ENCODE measurements at regions not wholly inside any gene's neighbourhood (a gene's known extent, or its start where the extent isn't known, plus 50 kb on each side); places are given as distances from the start of the nearest gene placed in this dataset.

DNA sequence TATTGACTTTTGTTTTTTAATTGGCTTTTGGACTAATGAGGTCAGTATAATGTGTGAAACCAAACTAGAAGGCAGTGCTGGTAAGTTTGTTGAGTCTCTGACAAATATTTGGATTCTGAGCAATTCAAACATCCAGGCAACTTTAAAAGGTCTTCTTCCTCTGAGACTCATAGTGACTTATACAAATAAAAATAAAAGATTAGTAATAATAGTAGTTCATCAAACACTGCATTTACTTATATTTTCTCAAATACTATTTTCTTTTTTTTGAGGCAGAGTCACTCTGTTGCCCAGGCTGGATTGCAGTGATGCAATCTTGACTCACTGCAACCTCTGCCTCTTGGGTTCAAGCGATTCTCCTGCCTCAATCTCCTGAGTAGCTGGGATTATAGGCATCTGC, 337.9 kb downstream of the DAD1 start:
- TF ChIP-seq, protein P1, sequence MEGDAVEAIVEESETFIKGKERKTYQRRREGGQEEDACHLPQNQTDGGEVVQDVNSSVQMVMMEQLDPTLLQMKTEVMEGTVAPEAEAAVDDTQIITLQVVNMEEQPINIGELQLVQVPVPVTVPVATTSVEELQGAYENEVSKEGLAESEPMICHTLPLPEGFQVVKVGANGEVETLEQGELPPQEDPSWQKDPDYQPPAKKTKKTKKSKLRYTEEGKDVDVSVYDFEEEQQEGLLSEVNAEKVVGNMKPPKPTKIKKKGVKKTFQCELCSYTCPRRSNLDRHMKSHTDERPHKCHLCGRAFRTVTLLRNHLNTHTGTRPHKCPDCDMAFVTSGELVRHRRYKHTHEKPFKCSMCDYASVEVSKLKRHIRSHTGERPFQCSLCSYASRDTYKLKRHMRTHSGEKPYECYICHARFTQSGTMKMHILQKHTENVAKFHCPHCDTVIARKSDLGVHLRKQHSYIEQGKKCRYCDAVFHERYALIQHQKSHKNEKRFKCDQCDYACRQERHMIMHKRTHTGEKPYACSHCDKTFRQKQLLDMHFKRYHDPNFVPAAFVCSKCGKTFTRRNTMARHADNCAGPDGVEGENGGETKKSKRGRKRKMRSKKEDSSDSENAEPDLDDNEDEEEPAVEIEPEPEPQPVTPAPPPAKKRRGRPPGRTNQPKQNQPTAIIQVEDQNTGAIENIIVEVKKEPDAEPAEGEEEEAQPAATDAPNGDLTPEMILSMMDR (IDR thresholded peaks at IDR 0.05): no peak
- TF ChIP-seq MAZ (IDR thresholded peaks at IDR 0.05; ENCODE audit: borderline replicate concordance, low read depth, low read length) (no peak), EHF (CRISPR knock-in tag; IDR thresholded peaks at IDR 0.05) (no peak), SMC3 (IDR thresholded peaks at IDR 0.05) (no peak)
